Upper lobe of left lung (tissue), 6 donors: ENCODE measurements at regions not wholly inside any gene's neighbourhood (a gene's known extent, or its start where the extent isn't known, plus 50 kb on each side); places are given as distances from the start of the nearest gene placed in this dataset.

ENCODE experiments used
- ATAC-seq, 2 donors: fragments of 200-7000 bp; cut with Tn5 transposase; one replicate each; pipeline ENCODE4 v1.9.1; 2022; ENCODE audit warnings: mild to moderate bottlenecking in 2 of 2, moderate library complexity in 2 of 2; ENCODE audit not compliant: low FRiP score in 2 of 2
- DNase-seq, 2 donors: peaks; one replicate each; pipeline ENCODE4 v3.0.0-alpha.2; 2019 to 2020
- H3K27ac ChIP-seq, 4 donors: fragments of 200-600 bp; sonication (generic); one replicate each; pipeline ENCODE4 v1.5.1; 2016 to 2019
- H3K27me3 ChIP-seq, 4 donors: fragments of 200-600 bp; sonication (generic); one replicate each; pipeline ENCODE4 v1.5.1; 2017 to 2019
- H3K36me3 ChIP-seq, 4 donors: fragments of 200-600 bp; sonication (generic); one replicate each; pipeline ENCODE4 v1.5.1; 2016 to 2019
- H3K4me1 ChIP-seq, 4 donors: fragments of 200-600 bp; sonication (generic); one replicate each; pipeline ENCODE4 v1.5.1; 2018 to 2019
- H3K4me3 ChIP-seq, 4 donors: fragments of 200-600 bp; sonication (generic); one replicate each; pipeline ENCODE4 v1.5.1; 2017 to 2019; ENCODE audit warnings: mild to moderate bottlenecking in 2 of 4, moderate library complexity in 1 of 4
- H3K9me3 ChIP-seq, 4 donors: fragments of 200-600 bp; sonication (generic); one replicate each; pipeline ENCODE4 v1.5.1; 2018 to 2019
- CTCF ChIP-seq, 6 experiments: fragments of 450-650 bp in 4 of 6; fragments of 200-600 bp in 2 of 6; sonication (generic) in 2 of 6; IDR thresholded peaks; one replicate each; pipeline ENCODE4 v1.5.1; 2016 to 2019; ENCODE audit warnings: antibody characterized with exemption in 6 of 6
- EP300 ChIP-seq, 4 donors: sonication (generic); formaldehyde crosslinking; IDR thresholded peaks; one replicate each; pipeline ENCODE4 v1.5.1; 2017; ENCODE audit warnings: antibody characterized with exemption in 4 of 4, control low read depth in 2 of 4
- POLR2A ChIP-seq, 4 donors: fragments of 450-650 bp; IDR thresholded peaks; one replicate each; pipeline ENCODE4 v1.5.1; 2016 to 2017; ENCODE audit warnings: antibody characterized with exemption in 4 of 4, mild to moderate bottlenecking in 2 of 4
- POLR2AphosphoS5 ChIP-seq, 2 donors: sonication (generic); formaldehyde crosslinking; IDR thresholded peaks; one replicate each; pipeline ENCODE4 v1.5.1; 2017; ENCODE audit warnings: antibody characterized with exemption in 2 of 2
- WGBS, 2 donors: methylation state at CpG; one replicate each; pipeline ENCODE4 v1.1.5; 2017 to 2018; 5-methylcytosine and 5-hydroxymethylcytosine counted together
- donor health status: DM: no; HTN: no; CAD: no; lungs with moderate emphysema.
- donor health status: DM: no; HTN: yes; CAD: no; lungs with severe emphysema.

- 49 to 64% methylated on average over 6 of the region's 6 CpGs for WGBS, 2 donors
- no peak overlapping the region for H3K27ac ChIP-seq
- H3K4me1 ChIP-seq = peaks cover 0 to 3% (median 0%) of the 10 kb centered on the region in 4 donors
- no peak for ATAC-seq
- H3K36me3 ChIP-seq = no peaks in the 10 kb centered on the region
- peak in 1 of 2 donors; percentile 44 for DNase-seq
- no peaks in the 10 kb centered on the region for H3K27me3 ChIP-seq
- no peaks in the 10 kb centered on the region for H3K9me3 ChIP-seq
- no peak for TF ChIP-seq POLR2A (IDR thresholded peaks at IDR 0.05)
- TF ChIP-seq CTCF (IDR thresholded peaks at IDR 0.05) = peak in 4 of 6 experiments; percentile 15 to 28 (median 23)
- no peak overlapping the region for H3K4me3 ChIP-seq
Measured at GRCh38 chr10:4512671-4513240, 313.3 kb upstream of the AKR1E2 start.

GRCh38 chr10:4512196-4512595 is 313.8 kb upstream of the AKR1E2 start:
- no peak for DNase-seq
- Histone ChIP-seq H3K27ac (no peak overlapping the region), H3K4me3 (no peak overlapping the region), H3K27me3 (no peaks in the 10 kb centered on the region), H3K9me3 (no peaks in the 10 kb centered on the region), H3K4me1 (peaks cover 0 to 3% (median 0%) of the 10 kb centered on the region in 4 donors), H3K36me3 (no peaks in the 10 kb centered on the region)
- TF ChIP-seq POLR2AphosphoS5 (IDR thresholded peaks at IDR 0.05) (no peak), CTCF (IDR thresholded peaks at IDR 0.05) (no peak), POLR2A (IDR thresholded peaks at IDR 0.05) (no peak), EP300 (IDR thresholded peaks at IDR 0.05) (no peak)
- ATAC-seq = no peak
- 84 to 85% methylated on average over 5 of the region's 5 CpGs for WGBS, 2 donors

GRCh38 chr10:4511509-4511908 is 314.5 kb upstream of the AKR1E2 start:
- no peaks in the 10 kb centered on the region for H3K27me3 ChIP-seq
- no peak overlapping the region for H3K27ac ChIP-seq
- H3K4me3 ChIP-seq = no peak overlapping the region
- H3K4me1 ChIP-seq = peaks cover 0 to 3% (median 0%) of the 10 kb centered on the region in 4 donors
- TF ChIP-seq POLR2A (IDR thresholded peaks at IDR 0.05) (no peak), CTCF (IDR thresholded peaks at IDR 0.05) (no peak), EP300 (IDR thresholded peaks at IDR 0.05) (no peak), POLR2AphosphoS5 (IDR thresholded peaks at IDR 0.05) (no peak)
- H3K36me3 ChIP-seq = no peaks in the 10 kb centered on the region
- ATAC-seq = no peak
- H3K9me3 ChIP-seq = no peaks in the 10 kb centered on the region
- no peak for DNase-seq
- 60 to 72% methylated on average over 4 of the region's 4 CpGs for WGBS, 2 donors

- Histone ChIP-seq H3K27me3 (no peaks in the 10 kb centered on the region), H3K27ac (no peak overlapping the region), H3K4me1 (peaks cover 0 to 3% (median 0%) of the 10 kb centered on the region in 4 donors), H3K36me3 (no peaks in the 10 kb centered on the region), H3K9me3 (no peaks in the 10 kb centered on the region), H3K4me3 (no peak overlapping the region)
- no peak for DNase-seq
- TF ChIP-seq POLR2AphosphoS5 (IDR thresholded peaks at IDR 0.05) = no peak
- TF ChIP-seq CTCF (IDR thresholded peaks at IDR 0.05) = no peak
- no peak for TF ChIP-seq EP300 (IDR thresholded peaks at IDR 0.05)
- no peak for TF ChIP-seq POLR2A (IDR thresholded peaks at IDR 0.05)
- no peak for ATAC-seq
- 84 to 89% methylated on average over 10 of the region's 10 CpGs for WGBS, 2 donors
Measured at GRCh38 chr10:4509405-4509804, 316.6 kb upstream of the AKR1E2 start.

- no peak overlapping the region for H3K27ac ChIP-seq
- no peaks in the 10 kb centered on the region for H3K27me3 ChIP-seq
- H3K36me3 ChIP-seq = no peaks in the 10 kb centered on the region
- H3K4me1 ChIP-seq = no peaks in the 10 kb centered on the region
- H3K9me3 ChIP-seq = no peaks in the 10 kb centered on the region
- DNase-seq (no peak), ATAC-seq (no peak)
- H3K4me3 ChIP-seq = no peak overlapping the region
- 74 to 85% methylated on average over 2 of the region's 2 CpGs for WGBS, 2 donors
- TF ChIP-seq CTCF (IDR thresholded peaks at IDR 0.05) = no peak
- no peak for TF ChIP-seq POLR2AphosphoS5 (IDR thresholded peaks at IDR 0.05)
- TF ChIP-seq EP300 (IDR thresholded peaks at IDR 0.05) = no peak
- no peak for TF ChIP-seq POLR2A (IDR thresholded peaks at IDR 0.05)
Measured at GRCh38 chr10:4506095-4506494, 319.9 kb upstream of the AKR1E2 start.
